HG03342 (cell line): ENCODE measurements at regions not wholly inside any gene's neighbourhood (a gene's known extent, or its start where the extent isn't known, plus 50 kb on each side); places are given as distances from the start of the nearest gene placed in this dataset.
"Not testable (repeated sequence)": the region's sequence is repeated elsewhere in the genome, so short reads cannot be mapped to it uniquely, and the experiment has no call there.

Source experiments
- ATAC-seq: cut with Tn5 transposase; IDR thresholded peaks from one replicate; pipeline ENCODE4 v1.9.1; 2021; ENCODE audit warnings: mild to moderate bottlenecking, moderate library complexity; ENCODE audit not compliant: unreplicated experiment

DNA sequence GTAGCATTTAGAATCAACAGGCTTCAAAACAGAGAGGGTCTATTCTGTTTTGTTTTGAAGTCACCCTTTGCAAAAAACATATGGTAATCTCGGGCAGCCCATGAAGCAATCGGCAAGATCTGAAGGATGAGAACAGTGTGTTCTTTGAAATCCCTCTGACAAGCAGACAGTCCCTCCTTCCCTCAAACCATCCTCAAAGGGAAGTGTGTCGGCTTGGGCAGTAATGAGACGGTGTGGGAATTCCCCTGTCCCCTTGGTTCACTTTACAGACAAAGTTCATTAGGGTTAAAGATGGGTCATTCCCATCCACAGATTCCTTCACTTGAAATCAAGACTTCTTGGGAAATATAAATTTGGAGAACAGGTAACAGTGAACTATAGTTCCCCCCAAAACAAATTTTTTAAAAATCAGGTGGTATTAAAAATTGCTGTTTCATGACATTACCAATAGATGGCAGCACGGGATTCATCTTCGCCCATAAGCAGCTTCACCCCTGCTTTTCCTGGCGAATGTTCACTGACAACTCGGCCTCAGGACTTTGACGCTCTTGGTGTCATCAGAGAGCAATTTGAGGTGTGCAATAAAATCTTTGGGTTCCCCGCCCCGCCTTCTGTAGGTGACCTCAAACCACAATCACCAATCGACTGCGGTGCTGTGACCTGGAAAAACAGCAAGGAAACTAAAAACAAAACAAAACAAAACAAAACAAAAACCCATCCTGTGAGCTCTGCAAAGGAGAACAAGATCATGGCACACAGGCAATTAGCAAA lies 159.3 kb upstream of the TNFAIP3 start:
- peak; percentile 60 for ATAC-seq

DNA sequence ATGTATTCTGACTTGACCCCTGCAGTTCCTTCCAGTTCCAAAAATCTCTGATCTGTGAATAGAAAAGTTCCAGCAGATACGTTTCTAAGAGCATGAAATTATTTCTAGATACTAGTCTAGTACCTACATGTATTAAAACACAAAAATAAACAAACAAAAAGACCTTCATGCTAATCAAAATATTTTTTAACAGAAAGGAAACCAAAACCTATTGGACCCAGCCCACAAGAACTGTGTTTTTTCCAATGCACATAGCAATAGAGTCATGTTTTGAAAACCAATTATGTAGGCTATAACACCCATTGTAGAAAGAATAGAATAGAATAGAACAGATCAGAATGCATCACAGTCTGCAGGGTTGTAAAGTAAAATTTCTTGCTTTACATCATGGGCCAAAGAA lies 158.6 kb upstream of the TNFAIP3 start:
- no peak for ATAC-seq

DNA sequence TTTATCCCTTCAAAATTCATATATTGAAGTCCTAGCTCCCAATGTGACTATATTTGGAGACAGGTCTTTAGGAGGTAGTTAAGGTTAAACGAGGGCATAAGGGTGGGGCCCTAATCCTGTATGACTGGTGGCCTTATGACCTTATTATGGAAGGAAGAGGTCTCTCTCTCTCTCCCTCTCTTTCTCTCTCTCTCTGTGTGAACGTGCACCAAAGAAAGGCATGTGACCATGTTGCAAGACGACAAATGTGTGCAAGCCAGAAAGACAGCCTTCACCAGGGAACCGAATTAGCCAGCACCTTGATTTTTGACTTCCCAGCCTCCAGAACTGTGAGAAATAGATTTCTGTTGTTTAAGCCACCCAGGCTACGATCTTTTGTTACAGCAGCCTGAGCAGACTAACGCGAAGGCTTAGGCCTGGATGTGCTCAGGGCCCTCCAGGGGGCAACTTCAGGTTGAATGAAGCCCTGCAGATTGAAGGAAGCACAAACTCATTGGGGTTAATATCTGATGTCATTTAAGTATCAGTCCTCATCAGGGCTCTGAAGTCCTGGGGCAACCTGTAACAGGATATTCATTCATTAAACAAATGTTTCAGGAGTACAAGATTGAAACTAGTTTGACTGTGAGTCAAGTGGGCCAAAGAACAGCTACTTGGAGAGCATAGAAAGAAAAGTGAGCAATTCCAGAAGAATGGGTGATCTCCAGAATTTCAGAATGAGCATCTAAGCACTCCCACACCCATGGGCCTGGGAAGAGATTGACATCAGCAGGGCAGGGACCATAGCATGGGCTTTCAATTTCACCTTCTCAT lies 157.4 kb upstream of the TNFAIP3 start:
- ATAC-seq: no peak

GRCh38 chr6:137711972-137712371 lies 155.1 kb upstream of the TNFAIP3 start:
- ATAC-seq: no peak

DNA sequence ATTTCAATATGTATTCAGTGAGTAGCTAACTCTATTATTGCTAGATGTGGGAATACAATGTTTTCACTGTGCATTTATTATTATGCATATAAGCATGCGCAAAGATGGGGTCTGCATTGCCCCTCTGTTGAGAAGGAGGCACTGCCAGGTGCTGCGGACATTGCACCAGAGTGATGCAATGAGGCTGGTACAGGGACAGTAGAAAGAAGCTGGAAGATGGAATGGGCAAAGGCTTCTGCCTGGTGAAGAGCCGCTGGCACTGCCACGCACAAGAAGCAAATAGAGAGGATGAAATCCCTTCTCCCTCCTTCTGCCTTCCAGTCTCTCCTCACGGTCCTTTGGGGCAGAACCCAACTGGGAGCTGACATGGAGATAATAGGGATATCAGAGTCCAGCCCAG lies 154.5 kb upstream of the TNFAIP3 start:
- no peak for ATAC-seq

DNA sequence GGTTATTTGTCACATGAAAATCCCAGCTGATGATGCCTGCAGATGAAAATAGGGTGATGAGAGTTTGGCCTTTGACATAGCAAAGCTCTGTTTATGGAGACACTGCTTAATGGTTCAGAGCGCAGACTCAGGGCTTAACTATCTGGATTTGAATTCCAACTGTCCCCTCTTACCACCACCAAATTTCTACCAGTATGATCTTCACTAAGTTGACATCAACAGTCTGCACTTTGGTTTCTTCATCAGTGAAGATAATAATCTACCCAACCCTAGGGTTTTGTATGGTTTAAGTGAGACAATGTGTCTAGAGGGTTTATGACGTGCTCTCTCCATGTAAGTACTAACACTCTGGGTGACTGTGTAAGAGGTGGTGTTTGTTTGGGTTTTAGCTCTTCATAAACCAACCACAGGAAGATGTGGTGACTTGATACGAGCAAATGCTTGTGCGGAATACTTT lies 151.4 kb upstream of the TNFAIP3 start:
- ATAC-seq: no peak

DNA sequence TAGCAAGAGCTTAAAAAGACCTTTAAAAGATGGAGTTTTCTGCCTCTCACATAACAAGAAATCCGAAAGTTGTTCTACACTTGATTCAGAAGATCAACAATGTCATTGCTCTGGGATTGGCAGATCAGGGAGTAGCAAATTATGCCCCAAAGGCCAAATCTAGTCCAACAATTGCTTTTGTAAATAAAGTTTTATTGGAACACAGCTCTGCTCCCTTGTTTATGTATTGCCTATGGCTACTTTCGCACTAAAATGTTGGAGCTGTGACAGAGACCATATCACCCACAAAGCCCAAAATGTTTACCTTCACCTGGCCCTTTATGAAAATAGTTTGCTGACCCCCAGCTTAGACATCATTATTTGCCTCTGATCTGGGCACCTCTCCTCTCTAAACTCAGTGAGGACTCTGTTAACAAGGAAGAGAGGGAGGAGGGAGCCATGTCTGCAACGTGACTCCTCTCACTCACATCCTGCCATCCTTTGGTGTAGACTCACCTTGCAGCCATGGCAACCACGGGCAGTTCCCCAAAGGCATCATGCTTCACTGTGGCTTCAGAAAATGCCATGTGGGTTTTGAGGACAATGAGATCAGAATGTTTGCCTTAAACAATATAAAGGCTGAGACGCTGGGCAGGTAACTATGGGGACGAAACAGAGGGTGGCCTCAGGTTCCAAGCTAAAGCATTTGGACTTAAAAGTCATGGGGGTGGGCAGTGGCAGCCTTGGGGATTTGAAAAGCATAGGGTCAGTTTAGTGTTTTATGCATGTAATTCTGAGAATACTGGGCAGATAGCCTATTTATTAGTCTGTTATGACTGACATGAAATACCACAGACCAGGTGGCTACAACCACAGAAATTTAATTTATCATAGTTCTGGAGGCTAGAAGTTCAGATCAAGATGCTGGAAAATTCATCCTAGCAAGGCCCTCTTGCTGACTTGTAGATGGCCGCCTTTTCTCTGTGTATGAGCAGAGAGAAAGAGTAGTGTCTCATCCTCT lies 149.7 kb upstream of the TNFAIP3 start:
- ATAC-seq: no peak

GRCh38 chr6:137718903-137719302 lies 148.2 kb upstream of the TNFAIP3 start:
- ATAC-seq: not testable (repeated sequence)

GRCh38 chr6:137722749-137723272 lies 144.2 kb upstream of the TNFAIP3 start:
- ATAC-seq: no peak

DNA sequence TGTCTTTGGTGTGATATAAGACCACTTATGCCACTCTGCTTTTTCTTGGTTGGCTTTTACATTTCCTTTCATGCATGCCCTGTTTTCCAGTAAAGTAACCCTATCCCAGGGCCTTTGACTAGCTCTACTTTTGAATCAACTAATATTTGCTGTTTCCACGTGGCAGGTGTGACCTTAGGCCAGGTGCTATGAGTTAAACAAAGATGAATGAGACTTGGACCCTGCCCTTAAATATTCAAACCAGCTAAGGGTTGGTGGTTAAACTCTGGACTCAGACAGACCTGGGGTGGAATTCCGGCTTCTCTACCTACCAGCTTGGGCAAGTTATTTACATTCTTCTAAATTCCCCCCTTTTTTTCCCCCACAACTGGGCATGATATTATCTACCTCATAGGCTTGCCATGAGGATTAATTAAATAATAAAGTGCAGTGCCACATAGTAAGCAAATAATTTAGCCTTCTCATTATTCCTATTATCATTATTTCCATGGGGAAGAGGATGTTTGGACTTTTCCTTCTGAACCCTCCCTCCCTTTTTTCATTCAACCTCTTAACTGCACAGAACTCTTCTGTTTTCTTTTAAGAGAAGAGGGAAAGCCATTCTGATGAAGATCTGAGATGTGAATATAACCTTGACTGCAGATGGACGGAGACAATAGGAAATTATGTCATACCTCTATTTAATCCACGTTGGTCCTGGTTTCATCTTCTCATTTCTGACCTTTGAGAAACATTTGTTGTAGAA lies 143.6 kb upstream of the TNFAIP3 start:
- ATAC-seq: no peak

GRCh38 chr6:137724018-137724403 lies 143.0 kb upstream of the TNFAIP3 start:
- no peak for ATAC-seq

GRCh38 chr6:137724495-137725211 lies 142.4 kb upstream of the TNFAIP3 start:
- ATAC-seq: no peak

DNA sequence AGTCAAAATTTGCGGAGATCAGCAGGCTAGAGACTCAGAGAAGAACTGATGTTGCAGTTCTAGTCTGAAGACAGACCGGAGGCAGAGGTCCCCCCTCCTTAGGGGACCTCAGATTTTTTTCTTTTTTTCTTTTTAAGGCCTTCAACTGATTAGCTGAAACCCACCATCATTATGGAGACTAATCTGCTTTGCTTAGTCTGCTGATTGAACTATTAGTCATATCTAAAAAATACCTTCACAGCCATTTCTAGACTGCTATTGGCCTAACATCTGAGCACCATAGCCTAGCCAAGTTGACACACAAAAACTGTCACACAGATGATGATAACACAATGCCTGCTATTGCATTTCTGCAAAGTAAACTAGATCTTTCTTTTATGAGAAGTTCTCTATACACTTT lies 141.1 kb upstream of the TNFAIP3 start:
- ATAC-seq: no peak

GRCh38 chr6:137726582-137726981 lies 140.5 kb upstream of the TNFAIP3 start:
- ATAC-seq: no peak

GRCh38 chr6:137727216-137727765 lies 139.8 kb upstream of the TNFAIP3 start:
- no peak for ATAC-seq

DNA sequence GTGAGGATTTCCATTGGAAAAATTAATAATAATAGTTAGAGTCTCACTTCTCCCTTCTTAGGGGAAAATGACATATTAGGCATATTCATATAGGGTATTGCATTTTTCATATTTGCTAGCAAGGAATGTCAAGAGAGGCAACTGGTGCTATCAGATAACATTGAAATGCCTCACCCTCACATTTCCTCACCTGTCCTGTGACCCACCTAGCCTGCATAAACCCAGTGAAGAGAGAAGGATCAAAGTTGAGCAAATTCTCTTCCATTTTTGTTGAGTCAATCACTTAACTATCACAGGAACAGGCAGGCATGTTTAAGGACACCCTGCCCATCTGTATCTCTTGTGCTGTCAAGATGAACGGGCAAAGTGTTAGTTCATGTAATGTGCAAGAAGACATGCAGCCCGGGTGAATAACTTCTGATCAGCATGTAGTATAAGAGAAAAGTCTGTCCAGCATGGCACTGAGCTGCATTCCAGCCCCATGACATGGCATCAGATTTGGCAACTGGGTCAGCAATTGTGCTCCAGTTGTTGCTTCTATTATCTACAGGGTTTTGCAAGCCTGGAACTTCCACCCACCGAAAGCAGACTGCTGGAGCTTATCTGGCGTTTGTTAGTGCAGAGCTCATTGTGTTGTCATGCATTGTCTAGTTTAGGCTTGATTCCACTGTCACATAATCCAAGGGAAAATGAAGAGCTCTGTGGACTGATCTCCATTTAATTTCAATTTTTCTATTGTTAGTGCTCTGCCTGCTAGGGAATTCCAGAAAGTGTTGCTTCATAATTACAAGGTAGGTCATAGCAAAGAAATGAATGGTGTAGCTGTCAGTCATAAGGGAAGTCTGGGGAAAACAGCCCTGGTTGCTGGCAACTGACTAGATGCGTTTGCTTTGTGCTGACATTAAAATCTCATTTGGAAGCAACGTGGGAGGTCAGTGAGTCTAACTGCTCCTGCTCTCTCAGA lies 138.4 kb upstream of the TNFAIP3 start:
- ATAC-seq: no peak

GRCh38 chr6:137729866-137730629 lies 137.0 kb upstream of the TNFAIP3 start:
- ATAC-seq: no peak
